Superior temporal gyrus (tissue), 1 donor: ENCODE measurements at regions not wholly inside any gene's neighbourhood (a gene's known extent, or its start where the extent isn't known, plus 50 kb on each side); places are given as distances from the start of the nearest gene placed in this dataset.

Experiments used
- DNase-seq: peaks from one replicate; pipeline ENCODE4 v3.0.0-alpha.2; 2016; ENCODE audit errors: extremely low spot score

DNA sequence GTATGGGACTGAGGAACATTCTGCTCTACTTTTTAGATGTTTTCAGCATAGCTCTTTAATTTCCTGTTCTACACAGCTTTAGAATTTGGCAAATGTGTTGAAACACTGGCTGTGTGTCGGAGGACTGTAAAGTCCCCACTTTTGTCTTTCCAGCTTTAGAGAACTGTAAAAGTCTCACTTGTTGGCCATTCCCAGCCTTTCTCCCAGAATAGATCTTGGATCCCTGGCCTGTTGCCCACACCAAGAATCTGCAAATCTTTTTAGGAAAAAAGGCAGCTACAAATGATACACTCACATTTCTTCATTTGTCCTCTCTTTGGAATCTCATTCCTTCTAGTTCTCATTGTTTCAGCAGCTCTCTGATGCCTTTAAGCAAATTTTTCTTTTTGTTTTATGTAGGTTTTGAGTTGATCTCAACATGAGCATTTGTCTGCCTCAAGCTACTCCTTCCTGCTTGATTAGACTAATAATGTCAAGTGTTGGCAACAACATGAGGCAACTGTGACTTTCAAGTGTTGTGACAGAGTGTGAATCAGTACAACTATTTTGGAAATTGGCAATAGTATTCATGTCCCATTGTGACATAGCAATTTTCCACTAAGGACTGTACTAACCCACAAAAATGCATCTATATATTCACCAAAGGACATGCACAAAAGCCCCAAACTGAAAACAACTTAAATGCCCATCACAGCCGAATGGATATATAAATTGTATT lies 610.8 kb downstream of the EPHA4 start:
- peak; percentile 38 for DNase-seq

DNA sequence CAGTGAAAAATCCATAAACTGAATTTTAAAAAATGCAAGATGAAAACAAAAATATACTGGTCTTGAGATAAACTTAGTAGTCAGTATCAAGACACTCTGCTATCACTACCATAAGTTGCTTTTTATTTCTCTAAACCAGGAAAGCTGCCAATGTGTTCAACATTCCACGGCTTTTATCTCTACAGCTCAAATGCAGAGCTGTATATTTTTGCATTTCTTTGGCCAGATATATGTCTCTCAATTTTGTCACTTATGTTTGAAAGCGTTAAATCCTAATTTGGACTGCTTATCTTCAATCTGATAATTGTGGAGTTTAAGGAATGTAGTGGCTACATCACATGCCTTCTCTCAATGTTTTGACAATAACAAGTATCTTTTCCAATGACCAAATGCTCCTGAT lies 609.5 kb downstream of the EPHA4 start:
- peak; percentile 30 for DNase-seq

DNA sequence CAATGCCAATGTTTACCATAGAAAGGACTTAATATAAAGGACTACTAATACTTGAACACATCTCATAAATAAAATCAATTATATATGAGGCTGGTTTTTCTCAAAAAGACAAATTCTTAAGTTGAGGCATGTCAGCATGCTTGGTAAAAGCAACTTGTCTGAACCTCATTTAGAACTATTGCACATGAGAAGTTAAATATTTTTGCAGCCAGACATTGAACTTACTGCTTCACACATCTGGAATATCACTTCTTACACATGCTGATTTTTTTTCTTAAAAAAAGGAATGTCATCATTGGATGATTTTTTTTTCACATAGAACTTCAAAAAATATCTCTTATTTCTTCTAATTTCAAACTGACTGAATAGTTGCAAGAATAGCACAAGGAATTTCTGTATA lies 609.0 kb downstream of the EPHA4 start:
- no peak for DNase-seq

DNA sequence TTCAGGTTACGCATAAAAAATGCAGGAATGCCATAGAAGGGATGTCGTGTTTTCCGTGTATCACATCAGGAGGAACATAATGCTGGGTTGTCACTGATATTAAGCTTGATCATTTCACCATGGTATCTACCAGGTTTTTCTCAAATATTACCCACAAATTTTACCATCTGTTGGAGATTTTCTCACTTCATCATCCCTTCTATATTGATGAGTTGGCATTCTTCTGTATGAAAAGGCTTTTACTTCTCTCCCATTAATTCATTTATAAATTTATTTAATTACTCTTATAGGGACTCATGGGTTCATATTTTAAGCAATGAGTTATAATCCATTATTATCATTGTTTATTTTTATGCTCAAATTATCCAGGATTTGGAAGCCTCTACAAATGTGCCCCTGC lies 608.2 kb downstream of the EPHA4 start:
- DNase-seq, result no peak

DNA sequence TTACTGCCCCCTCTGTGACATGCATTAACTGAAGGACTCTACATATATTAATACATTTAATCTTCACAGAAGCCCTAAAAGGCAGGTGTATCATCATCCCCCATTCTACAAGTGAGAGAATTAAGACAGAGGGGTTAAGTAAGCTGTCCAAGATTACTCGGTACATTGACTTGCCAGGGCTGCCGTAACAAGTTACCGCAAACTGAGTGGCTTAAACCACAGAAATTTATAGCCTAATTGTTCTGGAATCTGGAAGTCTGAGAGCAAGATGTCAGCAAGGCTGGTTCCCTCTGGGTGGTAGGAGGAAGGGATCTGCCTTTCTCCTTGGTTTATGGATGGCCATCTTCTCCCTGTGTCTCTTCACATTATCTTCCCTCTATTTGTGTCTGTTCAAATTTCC lies 605.5 kb downstream of the EPHA4 start:
- no peak for DNase-seq

DNA sequence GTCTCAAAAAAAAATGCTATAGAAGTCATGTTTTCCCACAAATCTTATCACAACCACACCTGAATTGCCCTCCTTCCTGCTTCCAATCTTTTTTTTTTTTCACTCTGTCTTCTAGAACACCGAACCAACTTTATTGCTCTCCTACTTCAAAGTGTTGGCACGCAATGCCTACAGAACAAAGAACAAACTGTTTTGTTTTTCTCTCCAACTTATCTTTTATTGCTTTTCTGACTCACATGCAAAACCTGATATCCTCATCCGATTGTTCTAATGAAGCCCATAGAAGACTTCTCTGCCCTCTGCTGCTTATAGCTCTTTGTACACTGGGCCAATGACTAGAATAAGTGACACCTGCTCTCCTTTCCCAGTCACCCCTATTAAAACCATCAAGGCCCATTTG lies 602.8 kb downstream of the EPHA4 start:
- DNase-seq, result no peak

DNA sequence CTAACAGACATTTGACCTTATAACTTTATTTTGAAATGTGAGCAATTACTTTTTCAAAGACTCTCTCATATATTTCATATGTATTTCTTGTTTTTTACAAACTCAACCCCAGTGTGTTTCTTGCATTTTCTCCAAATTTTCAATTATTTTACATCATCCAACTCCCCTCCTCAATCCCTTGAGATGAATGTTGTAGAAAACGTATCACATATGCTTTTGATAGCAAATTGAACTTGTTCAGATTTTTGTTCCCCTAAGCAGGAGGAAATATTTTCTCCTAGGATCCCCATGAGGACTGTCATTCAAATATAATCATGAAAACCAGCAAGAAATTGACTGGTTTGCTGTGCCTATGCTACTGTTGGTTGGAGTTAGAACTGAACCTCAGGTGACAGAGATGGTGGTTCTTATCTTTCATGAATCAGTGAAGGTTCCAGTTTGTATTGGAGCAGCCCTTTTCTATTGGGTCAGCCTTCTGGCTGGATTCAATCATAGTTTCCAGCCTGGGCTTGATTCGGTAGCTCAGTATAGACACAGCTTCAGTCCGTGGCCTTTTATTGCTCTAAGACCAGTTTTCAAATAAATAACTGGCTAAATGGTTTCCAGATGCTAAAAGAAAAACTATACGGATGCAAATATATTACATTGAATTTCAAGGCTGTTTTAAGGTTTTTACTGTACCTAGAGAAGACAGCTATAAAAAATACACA lies 591.0 kb downstream of the EPHA4 start:
- DNase-seq, result no peak

DNA sequence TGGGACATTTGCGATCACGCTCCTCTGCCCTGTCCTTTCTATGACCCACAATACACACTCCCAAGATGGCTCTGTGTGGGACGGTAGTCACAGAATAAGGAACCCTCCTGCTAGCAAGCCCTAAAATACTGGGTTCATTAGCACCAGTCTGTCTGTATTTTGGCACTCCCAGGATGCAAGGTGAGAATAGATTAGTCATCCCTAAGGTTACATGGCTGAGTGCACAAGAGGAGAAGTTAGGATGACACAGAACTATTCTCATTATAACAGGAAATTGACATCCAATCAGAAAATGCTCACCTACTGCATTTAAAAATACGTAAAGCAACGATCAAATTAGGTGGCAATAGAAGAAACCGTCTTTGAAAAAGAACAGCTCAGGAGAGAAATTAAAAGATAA lies 590.2 kb downstream of the EPHA4 start:
- DNase-seq, result no peak

DNA sequence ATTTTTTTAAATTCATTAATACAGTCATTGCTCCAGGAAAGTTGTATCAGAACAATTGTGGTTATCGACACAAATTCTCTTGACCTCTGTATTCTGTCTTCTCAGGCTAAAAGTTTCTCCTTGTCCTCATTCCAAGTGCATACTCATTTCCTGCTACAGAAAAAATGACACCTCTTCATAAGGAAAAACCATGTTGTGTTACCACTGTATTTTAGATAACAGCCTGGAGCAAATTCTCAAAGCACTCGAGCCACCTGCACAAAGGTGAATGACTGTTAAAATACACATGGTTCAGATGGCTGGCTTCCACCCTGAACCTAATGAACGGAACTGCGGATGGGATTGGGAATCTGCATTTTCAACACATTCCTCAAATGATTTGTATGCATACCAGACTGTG lies 586.5 kb downstream of the EPHA4 start:
- no peak for DNase-seq

DNA sequence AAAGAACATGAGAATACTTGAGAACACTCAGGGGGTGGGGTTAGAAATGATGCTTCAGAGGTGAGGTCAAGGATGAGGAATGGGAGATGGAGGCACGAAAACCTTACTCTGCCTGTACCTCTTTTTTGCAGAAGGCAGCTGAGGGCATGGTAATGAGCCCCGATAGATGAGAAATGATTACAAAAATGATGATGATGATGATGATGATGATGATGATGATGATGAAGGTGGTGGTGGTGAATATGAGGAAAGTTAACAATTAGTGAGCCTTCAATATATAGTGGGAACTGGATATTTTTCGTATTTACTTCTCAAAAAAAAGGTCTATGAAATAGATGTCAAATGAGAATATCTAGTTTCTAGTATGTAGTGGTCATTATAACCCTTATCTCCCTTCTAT lies 584.3 kb downstream of the EPHA4 start:
- DNase-seq, result no peak

DNA sequence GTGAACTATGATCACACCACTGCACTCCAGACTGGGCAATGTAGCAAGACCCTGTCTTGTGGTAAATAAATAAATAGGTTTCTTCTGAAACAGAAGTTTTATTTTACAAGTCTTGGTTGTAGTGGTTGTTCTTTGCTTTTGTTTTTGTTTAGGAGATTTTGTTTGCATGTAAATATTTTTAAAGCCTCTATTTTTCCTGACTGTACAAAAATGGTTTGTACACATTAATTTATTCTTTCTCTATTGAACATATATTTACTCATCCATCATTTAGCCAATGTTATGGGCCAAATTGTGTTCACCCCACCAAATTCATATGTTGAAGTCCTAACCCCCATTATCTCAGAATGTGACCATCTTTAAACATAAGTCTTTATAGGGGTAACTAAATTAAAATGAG lies 580.1 kb downstream of the EPHA4 start:
- DNase-seq, result no peak

DNA sequence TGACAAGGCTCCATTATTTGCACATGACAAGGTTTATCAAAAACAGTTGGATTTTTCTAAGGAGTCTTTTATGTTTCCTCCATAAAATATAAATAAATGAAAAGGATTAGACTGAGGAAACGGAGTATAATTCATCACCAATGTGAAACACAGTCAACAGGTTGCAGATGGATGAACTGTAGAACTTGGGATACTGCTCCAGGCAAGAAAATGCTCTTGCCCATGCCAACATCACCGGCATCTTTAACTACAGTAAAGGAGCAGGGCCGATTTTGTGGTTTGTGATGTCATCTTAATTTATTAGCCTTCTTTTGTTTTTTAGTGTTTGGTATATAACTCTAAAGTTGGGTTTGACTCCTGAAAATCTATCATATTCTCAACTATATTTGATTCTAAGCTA lies 577.3 kb downstream of the EPHA4 start:
- DNase-seq, result no peak

DNA sequence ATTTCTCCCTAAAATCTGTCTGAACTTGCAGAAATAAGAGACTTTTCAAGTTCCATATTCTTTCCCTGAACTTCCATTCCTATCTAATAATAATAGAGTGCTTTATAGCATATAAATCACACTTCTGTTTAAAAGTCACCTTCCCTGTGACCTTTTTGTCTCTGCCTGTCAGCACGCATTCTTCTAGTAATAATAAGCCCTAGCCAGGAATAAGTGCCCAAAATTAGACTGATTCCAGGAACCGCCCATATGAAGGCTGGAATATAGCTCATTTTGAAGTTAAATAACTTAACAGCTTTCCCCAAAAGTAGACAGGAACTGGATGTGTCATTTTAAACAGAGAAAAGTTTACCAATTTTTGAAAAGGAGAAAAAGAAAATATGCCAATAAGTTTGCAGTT lies 576.5 kb downstream of the EPHA4 start:
- no peak for DNase-seq

DNA sequence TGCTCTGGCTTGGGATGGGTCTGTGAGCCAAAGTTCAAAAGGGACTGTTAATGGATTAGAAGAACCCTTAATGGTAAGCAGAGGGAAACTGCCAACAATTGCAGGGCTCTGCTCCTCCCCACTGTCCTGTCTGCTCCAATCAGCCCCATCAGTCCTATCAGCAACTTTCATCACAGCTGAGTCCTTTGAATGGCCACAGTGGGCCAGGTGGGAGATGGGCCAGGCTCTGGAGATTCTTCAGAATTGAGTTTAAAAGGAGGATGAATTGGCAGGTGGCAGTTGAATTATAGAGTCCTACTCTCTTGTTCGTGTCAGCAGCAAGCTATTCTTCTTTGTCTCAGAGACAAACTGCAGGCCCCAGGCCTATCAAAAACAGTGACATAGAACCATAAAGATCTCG lies 573.9 kb downstream of the EPHA4 start:
- DNase-seq, result no peak

DNA sequence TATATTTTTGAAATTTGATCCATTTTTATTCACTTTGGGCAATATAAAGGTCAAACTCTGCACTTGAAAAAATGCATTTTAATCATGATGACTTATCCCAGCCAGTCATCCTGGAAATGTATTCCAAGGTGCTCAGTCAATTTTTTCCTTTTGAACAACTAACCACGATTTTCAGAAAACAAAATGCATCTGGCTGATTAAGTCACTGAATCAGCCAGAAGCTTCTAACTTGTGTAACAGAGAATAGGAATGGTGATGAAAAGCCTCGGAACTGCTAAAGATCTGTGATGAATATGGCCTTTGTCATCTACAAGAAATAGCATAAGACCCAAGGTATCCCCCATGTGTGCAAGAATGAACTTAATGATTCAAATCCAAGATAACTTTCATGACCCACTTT lies 572.7 kb downstream of the EPHA4 start:
- DNase-seq, result no peak

DNA sequence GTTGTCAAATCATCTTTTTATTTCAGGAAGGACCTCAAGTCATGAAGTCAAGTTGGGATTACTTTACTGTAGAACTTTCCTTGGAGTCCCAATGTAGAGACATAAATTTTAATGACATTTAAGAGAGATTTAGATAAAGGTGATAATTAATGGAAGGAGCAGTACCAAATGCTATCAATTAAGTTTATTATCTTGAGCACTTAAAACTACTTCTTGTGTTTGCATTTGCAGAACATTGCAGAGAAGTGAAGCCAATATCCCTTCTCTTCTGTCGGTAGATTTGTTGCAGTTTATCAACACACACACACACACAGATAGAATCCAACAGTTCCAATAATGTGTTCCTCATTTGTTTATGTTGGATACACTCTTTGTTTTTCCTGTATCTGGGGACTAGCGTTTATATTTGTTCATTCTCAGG lies 570.7 kb downstream of the EPHA4 start:
- no peak for DNase-seq

DNA sequence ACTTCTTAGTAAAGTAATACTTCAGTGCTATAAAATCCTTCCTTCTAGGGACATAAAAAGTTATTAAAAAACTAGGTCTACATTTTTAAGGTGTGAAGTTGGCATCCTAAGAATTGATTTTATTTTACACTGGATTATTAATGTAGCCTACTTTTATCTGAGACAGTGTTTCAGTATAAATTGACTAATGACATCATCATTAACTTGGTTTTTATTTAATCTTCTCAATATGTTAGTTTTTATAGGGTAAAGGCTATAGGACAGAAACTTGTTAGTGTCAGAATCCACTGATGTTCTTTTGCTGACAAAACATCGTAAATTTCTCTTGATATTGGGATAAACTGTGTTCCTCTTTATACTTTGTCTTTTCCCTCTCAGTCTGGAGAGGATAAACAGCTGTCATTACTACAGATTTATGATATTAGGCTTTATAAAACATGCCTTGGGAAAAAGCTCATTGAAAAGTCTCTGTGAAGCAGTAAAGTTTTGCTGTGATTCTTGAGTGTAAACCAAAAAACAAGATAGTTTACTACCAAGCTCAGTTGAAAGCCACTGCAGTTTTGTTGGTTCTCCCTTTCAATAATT lies 569.9 kb downstream of the EPHA4 start:
- DNase-seq, result no peak

DNA sequence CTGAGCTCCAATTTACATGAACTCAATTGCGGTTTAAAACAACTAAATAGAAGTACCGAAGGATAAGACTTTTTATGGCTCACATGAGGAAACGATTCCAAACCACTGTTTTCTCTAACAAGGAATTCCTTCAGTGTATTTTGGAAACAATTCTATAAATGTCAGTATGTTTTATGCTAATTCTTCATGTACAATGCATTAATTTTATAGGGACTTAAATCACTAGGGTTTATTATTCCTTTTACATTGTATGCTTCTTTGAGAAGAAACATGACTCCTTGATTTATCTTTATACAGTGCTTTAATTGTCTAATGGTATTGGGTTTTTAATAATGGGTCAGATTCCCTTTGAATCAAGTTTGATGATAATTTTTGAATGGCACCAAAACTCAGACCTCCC lies 566.8 kb downstream of the EPHA4 start:
- DNase-seq, result no peak

DNA sequence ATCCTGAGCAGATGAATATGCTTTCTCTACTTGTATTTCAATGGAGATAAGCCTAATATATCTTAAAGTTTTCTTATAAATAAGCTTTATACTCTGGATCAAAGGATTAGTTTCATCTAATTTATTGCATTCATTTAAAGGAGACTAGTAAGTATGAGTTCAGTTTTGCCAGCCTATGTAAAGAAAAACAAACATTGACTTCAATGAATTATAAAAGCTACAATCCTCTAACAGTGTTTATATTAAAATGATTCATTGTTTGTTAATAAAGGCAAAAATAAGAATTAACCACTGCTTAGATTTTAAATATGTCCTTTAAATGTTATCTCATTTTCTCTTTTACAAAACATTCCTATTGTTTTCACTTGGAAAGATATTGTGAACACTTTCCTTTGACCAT lies 566.0 kb downstream of the EPHA4 start:
- DNase-seq, result no peak

DNA sequence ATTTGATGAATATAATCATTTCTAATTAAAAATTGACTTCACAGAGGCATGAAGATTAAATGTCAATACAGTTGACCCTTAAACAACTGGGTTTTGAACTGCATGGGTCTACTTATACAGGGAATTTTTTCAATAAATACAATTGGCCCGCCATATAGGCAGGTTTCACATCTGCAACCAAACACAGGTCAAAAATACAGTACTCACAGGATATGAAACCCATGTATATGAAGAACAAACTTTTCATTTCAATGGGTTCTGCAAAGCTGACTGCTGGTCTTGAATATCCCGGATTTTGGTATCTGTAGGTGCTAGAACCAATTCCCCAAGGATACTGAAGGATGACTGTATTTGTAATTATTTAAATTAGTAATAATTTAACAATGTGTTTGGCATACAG lies 555.6 kb downstream of the EPHA4 start:
- DNase-seq, result no peak

DNA sequence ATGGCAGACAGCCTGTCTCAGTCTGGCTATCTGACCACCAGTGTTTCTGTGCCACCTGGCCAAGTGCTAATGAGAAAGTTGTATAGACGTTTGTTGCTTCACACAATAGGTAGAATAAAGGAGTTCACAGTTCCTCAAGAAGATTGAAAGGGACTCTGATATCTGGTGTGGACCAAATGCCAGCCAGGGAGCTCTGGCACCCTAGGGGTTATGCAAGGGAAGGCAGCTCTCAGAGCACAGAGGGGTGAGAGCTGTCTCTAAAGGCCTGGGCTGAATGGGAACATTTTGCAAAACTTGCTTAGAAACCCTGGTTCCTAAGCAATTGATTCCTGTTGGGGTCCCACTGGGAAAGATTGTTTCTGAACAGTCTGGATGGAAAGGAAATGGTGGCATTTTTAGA lies 553.8 kb downstream of the EPHA4 start:
- DNase-seq, result no peak

DNA sequence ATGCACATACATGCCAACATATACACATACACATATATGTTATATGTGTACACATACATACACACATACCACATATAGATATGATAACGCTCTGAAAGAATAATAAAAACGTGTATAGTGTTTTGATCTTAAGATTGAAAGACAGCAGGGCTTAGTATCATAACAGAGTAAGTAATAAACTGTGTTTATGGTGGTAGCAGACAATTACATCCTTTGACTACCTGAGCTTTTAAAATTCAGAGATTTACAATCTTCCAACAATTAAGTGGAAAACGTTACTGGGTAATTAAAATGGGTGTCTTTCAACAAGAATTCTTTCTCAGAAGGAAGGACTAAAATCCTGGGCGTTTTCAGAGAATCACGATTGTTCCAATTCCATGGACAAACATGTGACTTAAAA lies 552.4 kb downstream of the EPHA4 start:
- no peak for DNase-seq

DNA sequence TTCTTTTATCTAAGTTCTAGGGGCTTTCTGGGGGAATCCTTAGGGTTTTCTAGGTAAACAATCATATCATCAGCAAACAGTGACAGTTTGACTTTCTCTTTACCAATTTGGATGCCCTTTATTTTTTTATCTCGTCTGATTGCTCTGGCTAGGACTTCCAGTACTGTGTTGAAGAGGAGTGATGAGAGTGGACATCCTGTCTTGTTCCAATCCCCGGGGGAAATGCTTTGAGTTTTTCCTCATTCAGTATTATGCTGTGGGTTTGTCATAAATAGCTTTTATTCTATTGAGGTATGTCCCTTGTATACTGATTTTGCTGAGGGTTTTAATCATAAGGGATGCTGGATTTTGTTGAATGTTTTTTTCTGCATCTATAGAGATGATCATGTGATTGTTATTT lies 549.5 kb downstream of the EPHA4 start:
- no peak for DNase-seq
